ENCODE measurements at regions not wholly inside any gene's neighbourhood (a gene's known extent, or its start where the extent isn't known, plus 50 kb on each side); places are given as distances from the start of the nearest gene placed in this dataset.

GRCh38 chr12:115364921-115365320, 680.9 kb upstream of the TBX3 start:
- TF ChIP-seq POLR2A (IDR thresholded peaks at IDR 0.05; ENCODE audit: low read length) (no peak), GATA1 (IDR thresholded peaks at IDR 0.05; ENCODE audit: low read depth, low read length) (no peak)

Measured in erythroblast (primary cell).